Ramos (cell line): ENCODE measurements at regions not wholly inside any gene's neighbourhood (a gene's known extent, or its start where the extent isn't known, plus 50 kb on each side); places are given as distances from the start of the nearest gene placed in this dataset.
"Not testable (repeated sequence)": the region's sequence is repeated elsewhere in the genome, so short reads cannot be mapped to it uniquely, and the experiment has no call there.

Experiments
- in situ Hi-C: fragments of 300-500 bp; cut with MboI; formaldehyde crosslinking; loops from one replicate; pipeline ENCODE4 v1.14.3; 2022; ENCODE audit warnings: low sequenced_read_pairs; ENCODE audit not compliant: unreplicated experiment

- in situ Hi-C loops: no loop called here
Observed at GRCh38 chr10:53447576-53447975, 675.0 kb upstream of the MBL2 start.

- in situ Hi-C loops: no loop called here
Observed at GRCh38 chr10:53441843-53442242, 669.3 kb upstream of the MBL2 start.

DNA sequence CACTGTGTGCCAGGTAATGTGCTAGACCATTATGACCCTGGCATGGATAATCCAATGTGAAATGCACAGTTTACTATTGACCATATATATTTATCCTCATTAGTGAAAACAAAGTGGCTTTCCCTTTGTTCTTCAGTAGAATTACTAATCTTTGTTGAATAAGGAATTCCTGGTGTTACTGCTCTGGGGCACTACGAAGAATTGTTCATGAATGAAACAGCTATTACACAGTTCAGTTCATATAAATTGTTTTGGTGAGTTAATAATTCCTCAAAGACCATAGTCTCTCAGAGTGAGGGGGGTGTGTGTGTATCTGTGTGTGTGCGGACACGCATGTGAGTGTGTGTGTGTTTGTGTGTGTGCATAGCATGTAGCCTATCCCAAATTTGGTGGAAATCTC is 668.0 kb upstream of the MBL2 start:
- in situ Hi-C loops: no loop called here

- in situ Hi-C loops: not testable (repeated sequence)
Observed at GRCh38 chr10:53439075-53439474, 666.5 kb upstream of the MBL2 start.

GRCh38 chr10:53434413-53434812 is 661.8 kb upstream of the MBL2 start:
- in situ Hi-C loops: no loop called here

DNA sequence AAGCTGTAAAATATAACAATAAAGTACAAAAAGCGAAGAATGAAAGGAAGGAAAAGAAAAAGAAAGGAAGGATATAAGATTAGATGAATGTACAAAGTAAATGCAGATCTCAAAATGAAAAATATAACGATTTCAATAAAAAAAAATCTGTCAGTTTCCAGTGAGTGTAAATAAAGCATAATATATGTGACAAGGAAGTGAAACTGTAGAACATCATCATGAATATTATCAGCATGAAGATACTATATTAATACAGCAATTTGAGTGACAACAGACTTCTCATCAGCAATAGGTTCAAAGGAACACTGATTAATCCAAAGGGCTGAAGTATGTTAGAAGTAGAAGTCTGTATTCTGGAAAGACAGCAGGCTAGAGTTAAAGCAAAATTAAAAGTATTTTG is 659.5 kb upstream of the MBL2 start:
- in situ Hi-C loops: no loop called here

GRCh38 chr10:53430974-53431373 is 658.4 kb upstream of the MBL2 start:
- in situ Hi-C loops: no loop called here

DNA sequence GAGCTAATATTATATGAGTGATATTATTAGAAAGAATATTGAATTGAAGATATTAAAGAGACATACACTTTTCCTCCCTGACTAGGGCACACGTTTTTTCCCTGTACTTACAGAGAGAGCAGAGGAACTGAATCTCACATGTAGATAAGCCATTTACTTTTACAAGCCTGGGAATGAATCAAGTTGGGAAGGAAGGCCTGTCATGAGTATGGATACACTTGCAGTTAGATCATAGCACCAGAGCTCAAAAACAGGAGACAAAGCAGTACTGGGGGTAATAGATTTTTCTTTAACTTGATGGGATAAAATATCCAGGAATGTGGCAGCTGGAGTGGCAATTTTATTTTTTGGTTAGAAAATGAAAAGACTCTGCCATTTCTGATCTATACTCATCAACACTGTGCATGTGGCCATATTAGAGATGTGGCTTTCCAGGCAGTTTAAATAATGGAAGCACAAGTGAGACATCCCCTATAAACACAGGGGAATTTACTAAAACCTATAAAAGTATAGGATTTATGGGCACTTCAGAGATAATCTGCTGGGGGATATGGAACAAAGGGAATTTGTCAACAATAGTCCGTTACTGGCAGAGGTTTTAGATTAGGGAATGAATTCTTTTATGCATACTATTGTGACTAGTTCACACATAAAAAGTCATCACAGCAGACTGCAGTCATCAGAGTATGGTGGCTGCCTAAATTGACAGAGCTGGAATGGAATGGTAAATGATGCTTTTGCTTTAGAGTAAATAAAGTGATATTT is 657.7 kb upstream of the MBL2 start:
- in situ Hi-C loops: no loop called here

GRCh38 chr10:53422223-53422888 is 649.8 kb upstream of the MBL2 start:
- in situ Hi-C loops: no loop called here

DNA sequence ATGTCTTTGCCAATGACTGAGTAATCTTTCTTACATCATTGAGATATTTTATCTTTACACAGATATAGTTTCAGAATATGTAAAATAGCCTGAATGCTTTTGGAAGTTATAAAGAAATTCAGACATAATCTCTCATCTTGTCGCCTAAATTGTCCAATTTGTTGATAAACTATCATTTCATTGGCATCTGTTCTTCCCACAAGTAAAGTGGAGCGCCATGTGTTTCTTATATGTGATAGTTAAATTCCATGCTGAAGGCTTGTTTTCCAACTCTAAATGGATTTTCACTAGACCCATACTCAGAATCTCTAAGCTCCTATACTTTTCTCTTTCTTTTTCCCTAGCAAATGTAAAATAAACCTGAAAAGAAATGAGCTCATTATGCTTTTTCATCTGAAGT is 640.1 kb upstream of the MBL2 start:
- in situ Hi-C loops: no loop called here

DNA sequence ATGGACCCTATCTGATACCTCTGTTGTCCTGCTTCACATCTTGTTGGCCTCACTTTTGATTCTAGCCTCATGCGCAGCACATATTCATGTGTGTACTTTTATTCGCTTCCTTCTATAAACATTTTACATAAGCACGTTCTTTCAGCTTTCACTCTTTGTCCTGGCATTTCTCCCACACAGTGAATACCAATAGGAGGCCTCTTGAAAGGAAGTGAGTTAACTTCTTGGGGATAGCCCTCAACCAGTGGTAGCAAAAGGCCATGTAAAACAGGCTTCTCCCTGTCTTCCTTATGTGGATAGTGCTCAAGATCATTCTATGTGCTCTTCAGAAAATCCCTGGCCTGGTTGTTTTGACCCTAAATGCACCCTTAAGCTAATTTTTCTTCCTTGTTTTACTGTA is 633.9 kb upstream of the MBL2 start:
- in situ Hi-C loops: no loop called here

DNA sequence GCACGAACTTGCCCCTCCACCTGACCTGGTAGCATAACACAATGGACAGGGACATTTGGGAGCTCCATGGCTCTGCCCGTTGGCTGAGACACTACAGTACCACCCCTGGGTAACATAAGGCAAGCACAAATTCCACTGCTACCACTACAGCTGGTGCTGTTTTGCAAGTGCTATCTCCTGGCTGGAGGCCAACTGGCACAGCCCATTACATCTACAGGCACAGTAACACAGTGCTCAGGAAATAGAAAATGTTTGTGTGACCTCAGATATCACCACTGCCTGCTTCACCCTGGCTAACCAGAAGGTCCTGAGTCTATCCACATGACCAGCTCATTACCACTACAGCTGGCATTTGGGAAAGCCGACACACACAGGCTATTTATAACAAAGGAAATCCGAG is 631.1 kb upstream of the MBL2 start:
- in situ Hi-C loops: no loop called here

GRCh38 chr10:53402594-53402993 is 630.0 kb upstream of the MBL2 start:
- in situ Hi-C loops: no loop called here

DNA sequence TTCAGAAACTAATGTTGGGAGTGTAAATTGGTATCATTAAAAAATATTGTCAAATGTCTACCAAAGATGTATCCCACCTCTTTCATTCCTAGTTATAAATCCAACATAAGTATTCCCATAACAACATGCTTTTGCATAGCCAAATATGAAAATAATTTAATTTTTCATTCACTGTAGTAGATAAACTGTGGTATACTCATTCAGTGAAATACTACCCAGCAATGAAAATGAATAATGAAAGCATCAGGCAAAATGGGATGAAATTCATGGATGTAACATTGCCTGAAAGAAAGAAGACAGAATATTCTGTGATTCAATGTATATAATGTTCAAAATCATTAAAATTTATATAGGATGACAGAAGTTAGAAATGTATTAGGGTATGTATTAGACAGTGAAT is 629.0 kb upstream of the MBL2 start:
- in situ Hi-C loops: no loop called here

DNA sequence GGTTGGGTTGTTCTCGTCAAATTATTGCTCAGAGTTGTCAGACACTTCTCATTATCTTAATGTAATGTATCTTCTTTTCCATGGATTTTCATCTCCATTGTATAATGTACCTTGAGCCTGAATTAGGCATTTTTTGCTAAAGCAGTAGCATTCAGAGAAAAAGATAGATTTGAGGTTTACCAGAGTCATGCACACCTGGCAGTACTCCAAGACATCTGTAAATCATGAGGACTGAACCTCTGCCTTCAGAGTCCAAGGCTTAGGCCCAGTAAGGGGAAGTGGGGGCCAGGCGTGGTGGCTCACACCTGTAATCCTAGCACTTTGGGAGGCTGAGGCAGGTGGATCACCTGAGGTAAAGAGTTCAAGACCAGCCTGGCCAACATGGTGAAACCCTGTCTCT is 624.3 kb upstream of the MBL2 start:
- in situ Hi-C loops: no loop called here

- in situ Hi-C loops: no loop called here
Observed at GRCh38 chr10:53395449-53395848, 622.9 kb upstream of the MBL2 start.

GRCh38 chr10:53387562-53387961 is 615.0 kb upstream of the MBL2 start:
- in situ Hi-C loops: no loop called here

GRCh38 chr10:53382543-53382942 is 610.0 kb upstream of the MBL2 start:
- in situ Hi-C loops: no loop called here

GRCh38 chr10:53379956-53380355 is 607.4 kb upstream of the MBL2 start:
- in situ Hi-C loops: no loop called here

GRCh38 chr10:53370347-53370746 is 597.8 kb upstream of the MBL2 start:
- in situ Hi-C loops: no loop called here

DNA sequence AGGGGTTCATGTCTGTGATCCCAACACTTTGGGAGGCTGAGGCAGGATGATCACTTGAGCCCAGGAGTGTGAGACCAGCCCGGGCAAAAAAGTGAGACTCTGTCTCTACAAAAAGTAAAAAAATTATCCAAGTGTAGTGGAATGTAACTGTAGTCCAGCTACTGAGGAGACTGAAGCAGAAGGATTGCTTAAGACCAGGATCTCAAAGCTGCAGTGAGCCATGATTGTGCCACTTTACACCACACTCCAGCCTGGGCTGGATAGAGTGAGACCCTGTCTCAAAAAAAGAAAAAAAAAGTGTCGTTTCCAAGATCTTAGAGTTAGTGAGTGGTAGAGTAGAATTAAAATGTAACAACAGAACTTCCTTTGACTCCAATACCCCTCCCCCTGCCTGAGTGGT is 589.4 kb upstream of the MBL2 start:
- in situ Hi-C loops: no loop called here

- in situ Hi-C loops: no loop called here
Observed at GRCh38 chr10:53361281-53361680, 588.7 kb upstream of the MBL2 start.
